ENCODE measurements at regions not wholly inside any gene's neighbourhood (a gene's known extent, or its start where the extent isn't known, plus 50 kb on each side); places are given as distances from the start of the nearest gene placed in this dataset.

DNA sequence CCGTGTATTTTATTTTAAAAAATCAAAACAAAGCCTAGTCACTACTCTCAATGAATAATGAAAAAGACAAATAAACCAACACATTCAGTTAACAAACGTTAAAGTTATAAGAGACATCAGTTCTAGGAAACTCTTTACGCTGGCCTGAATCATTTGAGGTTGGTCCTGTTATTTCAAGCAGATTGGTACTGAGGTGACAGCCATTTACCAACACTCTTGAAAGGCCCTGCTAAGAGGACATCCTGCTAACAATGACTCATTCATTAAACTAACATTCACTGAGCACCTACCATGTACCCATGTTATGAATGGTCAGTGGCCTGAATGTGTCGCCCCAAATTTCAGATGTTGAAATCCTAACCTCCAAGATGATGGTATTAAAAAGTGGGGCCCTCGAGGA, 57.1 kb upstream of the ADGRG2 start:
- TF ChIP-seq CEBPB (IDR thresholded peaks at IDR 0.05) (no peak), EP300 (IDR thresholded peaks at IDR 0.05; ENCODE audit: borderline replicate concordance) (no peak), NFIC (IDR thresholded peaks at IDR 0.05) (no peak), FOXM1 (IDR thresholded peaks at IDR 0.05; ENCODE audit: borderline replicate concordance, low read depth) (no peak), RAD21 (IDR thresholded peaks at IDR 0.05; ENCODE audit: low read depth) (no peak), EGR1 (IDR thresholded peaks at IDR 0.05) (no peak), TCF12 (IDR thresholded peaks at IDR 0.05; ENCODE audit: low read depth) (no peak)
- TF ChIP-seq, protein P1, sequence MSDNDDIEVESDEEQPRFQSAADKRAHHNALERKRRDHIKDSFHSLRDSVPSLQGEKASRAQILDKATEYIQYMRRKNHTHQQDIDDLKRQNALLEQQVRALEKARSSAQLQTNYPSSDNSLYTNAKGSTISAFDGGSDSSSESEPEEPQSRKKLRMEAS (IDR thresholded peaks at IDR 0.05) = no peak
